OCI-LY3 (cell line): ENCODE measurements at regions not wholly inside any gene's neighbourhood (a gene's known extent, or its start where the extent isn't known, plus 50 kb on each side); places are given as distances from the start of the nearest gene placed in this dataset.

Experiments
- EZH2phosphoT487 ChIP-seq: fragments of 200-600 bp; shearing (Covaris generic); IDR thresholded peaks from 2 replicates; pipeline ENCODE4 v1.6.1; 2018; ENCODE audit warnings: antibody characterized with exemption, mixed run types, low read depth
- TF ChIP-seq, protein P1 (sequence below): fragments of 200-600, 300-600 bp; sonication (generic); IDR thresholded peaks from 2 replicates; pipeline ENCODE4 v1.5.1; 2014; ENCODE audit warnings: antibody characterized with exemption, low read length, low read depth

DNA sequence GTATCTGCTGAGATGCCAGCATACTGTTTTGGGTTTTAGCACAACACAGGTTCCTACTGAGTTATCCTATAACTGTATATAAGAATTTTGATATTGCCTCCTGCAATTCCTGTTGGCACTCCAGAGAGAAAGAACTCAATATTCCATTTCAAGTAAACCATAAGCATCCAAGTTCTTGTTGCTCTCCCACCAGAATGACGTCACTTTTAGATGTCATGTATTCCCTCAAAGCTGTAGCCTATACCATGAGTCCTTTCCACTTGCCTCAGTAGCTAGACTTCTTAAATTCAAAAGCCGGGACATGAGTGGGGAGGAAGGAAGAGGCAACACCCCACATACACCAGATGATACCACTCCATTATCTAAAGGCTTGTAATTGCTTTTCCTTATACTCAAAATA is 171.5 kb downstream of the ALDH8A1 start:
- TF ChIP-seq, protein P1, sequence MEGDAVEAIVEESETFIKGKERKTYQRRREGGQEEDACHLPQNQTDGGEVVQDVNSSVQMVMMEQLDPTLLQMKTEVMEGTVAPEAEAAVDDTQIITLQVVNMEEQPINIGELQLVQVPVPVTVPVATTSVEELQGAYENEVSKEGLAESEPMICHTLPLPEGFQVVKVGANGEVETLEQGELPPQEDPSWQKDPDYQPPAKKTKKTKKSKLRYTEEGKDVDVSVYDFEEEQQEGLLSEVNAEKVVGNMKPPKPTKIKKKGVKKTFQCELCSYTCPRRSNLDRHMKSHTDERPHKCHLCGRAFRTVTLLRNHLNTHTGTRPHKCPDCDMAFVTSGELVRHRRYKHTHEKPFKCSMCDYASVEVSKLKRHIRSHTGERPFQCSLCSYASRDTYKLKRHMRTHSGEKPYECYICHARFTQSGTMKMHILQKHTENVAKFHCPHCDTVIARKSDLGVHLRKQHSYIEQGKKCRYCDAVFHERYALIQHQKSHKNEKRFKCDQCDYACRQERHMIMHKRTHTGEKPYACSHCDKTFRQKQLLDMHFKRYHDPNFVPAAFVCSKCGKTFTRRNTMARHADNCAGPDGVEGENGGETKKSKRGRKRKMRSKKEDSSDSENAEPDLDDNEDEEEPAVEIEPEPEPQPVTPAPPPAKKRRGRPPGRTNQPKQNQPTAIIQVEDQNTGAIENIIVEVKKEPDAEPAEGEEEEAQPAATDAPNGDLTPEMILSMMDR = no peak
- TF ChIP-seq EZH2phosphoT487 = no peak
